ENCODE measurements at regions not wholly inside any gene's neighbourhood (a gene's known extent, or its start where the extent isn't known, plus 50 kb on each side); places are given as distances from the start of the nearest gene placed in this dataset.

DNA sequence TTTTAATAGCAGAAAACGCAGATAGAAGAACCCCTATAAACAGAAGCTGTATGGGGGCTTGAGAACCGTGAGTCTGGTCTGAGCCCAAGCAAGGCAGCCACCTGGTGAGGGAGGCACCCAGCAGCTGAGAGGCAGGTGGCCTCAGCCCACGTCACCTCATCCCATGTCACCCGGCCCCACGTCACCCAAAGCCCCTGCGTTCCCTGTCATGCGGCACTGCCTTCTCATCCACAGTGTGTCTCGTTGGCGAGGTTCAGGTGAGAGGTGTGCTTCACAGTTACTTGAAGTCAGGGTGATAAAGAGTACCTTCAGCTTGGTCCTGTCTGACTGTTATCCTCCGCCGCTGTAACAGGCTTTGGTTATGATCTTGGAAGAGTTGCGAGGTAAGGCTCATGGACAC, 80.6 kb upstream of the IRX4 start:
- no peaks in the 10 kb centered on the region for H3K27me3 ChIP-seq (ENCODE audit: insufficient read depth, low read depth, low read length)
- no peaks in the 10 kb centered on the region for H3K9me3 ChIP-seq (ENCODE audit: low read length)
- H2AFZ ChIP-seq (ENCODE audit: low read depth, low read length): no peak overlapping the region
- no peak overlapping the region for H3K27ac ChIP-seq (ENCODE audit: low read length)
- no peak overlapping the region for H3K4me2 ChIP-seq (ENCODE audit: low read length)
- H4K20me1 ChIP-seq (ENCODE audit: insufficient read depth): no peaks in the 10 kb centered on the region
- H3K4me3 ChIP-seq (ENCODE audit: low read length): no peak overlapping the region
- H3F3A ChIP-seq (ENCODE audit: insufficient read depth, low read length, poor library complexity, severe bottlenecking): no peaks in the 10 kb centered on the region
- no peaks in the 10 kb centered on the region for H3K79me2 ChIP-seq (replicated peaks; ENCODE audit: insufficient read depth, low read length)
- H3K36me3 ChIP-seq (ENCODE audit: insufficient read depth, low read length): no peaks in the 10 kb centered on the region
- H3K9me2 ChIP-seq (ENCODE audit: insufficient read depth, low read length): no peaks in the 10 kb centered on the region
- TF ChIP-seq EP300 (conservative IDR thresholded peaks at IDR 0.05; ENCODE audit: poor library complexity, severe bottlenecking) (no peak), EZH2 (IDR thresholded peaks at IDR 0.05; ENCODE audit: borderline replicate concordance, insufficient read depth, low read length, poor library complexity, severe bottlenecking) (no peak), SMC3 (conservative IDR thresholded peaks at IDR 0.05; ENCODE audit: poor library complexity) (no peak), TAF1 (IDR thresholded peaks at IDR 0.05; ENCODE audit: low read depth) (no peak), POLR2AphosphoS5 (IDR thresholded peaks at IDR 0.05) (no peak), RAD21 (conservative IDR thresholded peaks at IDR 0.05) (no peak), MXI1 (conservative IDR thresholded peaks at IDR 0.05; ENCODE audit: poor library complexity, severe bottlenecking) (no peak)
- TF ChIP-seq, protein P1, sequence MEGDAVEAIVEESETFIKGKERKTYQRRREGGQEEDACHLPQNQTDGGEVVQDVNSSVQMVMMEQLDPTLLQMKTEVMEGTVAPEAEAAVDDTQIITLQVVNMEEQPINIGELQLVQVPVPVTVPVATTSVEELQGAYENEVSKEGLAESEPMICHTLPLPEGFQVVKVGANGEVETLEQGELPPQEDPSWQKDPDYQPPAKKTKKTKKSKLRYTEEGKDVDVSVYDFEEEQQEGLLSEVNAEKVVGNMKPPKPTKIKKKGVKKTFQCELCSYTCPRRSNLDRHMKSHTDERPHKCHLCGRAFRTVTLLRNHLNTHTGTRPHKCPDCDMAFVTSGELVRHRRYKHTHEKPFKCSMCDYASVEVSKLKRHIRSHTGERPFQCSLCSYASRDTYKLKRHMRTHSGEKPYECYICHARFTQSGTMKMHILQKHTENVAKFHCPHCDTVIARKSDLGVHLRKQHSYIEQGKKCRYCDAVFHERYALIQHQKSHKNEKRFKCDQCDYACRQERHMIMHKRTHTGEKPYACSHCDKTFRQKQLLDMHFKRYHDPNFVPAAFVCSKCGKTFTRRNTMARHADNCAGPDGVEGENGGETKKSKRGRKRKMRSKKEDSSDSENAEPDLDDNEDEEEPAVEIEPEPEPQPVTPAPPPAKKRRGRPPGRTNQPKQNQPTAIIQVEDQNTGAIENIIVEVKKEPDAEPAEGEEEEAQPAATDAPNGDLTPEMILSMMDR (IDR thresholded peaks at IDR 0.05; ENCODE audit: poor library complexity, severe bottlenecking): no peak
- TF ChIP-seq, protein P2, sequence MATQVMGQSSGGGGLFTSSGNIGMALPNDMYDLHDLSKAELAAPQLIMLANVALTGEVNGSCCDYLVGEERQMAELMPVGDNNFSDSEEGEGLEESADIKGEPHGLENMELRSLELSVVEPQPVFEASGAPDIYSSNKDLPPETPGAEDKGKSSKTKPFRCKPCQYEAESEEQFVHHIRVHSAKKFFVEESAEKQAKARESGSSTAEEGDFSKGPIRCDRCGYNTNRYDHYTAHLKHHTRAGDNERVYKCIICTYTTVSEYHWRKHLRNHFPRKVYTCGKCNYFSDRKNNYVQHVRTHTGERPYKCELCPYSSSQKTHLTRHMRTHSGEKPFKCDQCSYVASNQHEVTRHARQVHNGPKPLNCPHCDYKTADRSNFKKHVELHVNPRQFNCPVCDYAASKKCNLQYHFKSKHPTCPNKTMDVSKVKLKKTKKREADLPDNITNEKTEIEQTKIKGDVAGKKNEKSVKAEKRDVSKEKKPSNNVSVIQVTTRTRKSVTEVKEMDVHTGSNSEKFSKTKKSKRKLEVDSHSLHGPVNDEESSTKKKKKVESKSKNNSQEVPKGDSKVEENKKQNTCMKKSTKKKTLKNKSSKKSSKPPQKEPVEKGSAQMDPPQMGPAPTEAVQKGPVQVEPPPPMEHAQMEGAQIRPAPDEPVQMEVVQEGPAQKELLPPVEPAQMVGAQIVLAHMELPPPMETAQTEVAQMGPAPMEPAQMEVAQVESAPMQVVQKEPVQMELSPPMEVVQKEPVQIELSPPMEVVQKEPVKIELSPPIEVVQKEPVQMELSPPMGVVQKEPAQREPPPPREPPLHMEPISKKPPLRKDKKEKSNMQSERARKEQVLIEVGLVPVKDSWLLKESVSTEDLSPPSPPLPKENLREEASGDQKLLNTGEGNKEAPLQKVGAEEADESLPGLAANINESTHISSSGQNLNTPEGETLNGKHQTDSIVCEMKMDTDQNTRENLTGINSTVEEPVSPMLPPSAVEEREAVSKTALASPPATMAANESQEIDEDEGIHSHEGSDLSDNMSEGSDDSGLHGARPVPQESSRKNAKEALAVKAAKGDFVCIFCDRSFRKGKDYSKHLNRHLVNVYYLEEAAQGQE (IDR thresholded peaks at IDR 0.05; ENCODE audit: borderline replicate concordance): no peak
- H3K9ac ChIP-seq (ENCODE audit: low read length): no peak overlapping the region

DNA sequence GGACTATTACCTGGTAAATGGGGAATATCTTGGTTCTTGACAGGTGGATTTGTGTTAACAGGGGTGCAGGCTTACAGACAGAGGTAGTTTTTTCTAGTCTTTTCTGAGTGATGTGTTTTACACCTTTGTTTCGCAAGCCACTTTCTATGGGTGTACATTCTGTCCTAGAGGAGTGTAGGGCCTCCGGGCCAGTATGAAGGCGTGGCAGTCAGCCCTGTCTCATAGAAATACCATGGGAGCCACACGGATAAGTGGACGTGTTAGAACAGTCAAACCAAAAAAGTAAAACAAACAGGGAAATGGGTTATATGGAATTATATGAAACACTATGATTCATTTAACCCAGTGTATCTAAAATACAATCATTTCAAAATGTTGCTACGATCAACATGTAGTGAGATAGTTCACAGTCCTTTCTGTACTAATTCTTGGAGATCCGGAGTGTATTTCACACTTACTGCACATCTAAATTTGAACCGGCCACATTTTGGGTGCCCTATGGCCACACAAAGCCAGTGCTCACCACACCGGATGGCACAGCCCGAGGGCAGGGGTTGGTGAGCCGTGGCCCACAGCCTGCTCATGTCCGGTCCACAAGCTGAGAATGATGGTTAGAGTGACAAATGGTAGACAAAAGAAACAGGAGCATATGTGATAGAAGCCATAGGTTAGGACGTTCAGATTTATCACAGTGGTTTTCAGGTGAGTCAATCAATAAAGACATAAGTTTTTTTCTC, 80.1 kb upstream of the IRX4 start:
- no peaks in the 10 kb centered on the region for H3K79me2 ChIP-seq (replicated peaks; ENCODE audit: insufficient read depth, low read length)
- H3K9me3 ChIP-seq (ENCODE audit: low read length): no peaks in the 10 kb centered on the region
- H3K9me2 ChIP-seq (ENCODE audit: insufficient read depth, low read length): no peaks in the 10 kb centered on the region
- no peaks in the 10 kb centered on the region for H3F3A ChIP-seq (ENCODE audit: insufficient read depth, low read length, poor library complexity, severe bottlenecking)
- TF ChIP-seq, protein P2 (IDR thresholded peaks at IDR 0.05; ENCODE audit: borderline replicate concordance): no peak
- TF ChIP-seq, protein P1 (IDR thresholded peaks at IDR 0.05; ENCODE audit: poor library complexity, severe bottlenecking): no peak
- TF ChIP-seq POLR2AphosphoS5 (IDR thresholded peaks at IDR 0.05) (no peak), TAF1 (IDR thresholded peaks at IDR 0.05; ENCODE audit: low read depth) (no peak), MXI1 (conservative IDR thresholded peaks at IDR 0.05; ENCODE audit: poor library complexity, severe bottlenecking) (no peak), EP300 (conservative IDR thresholded peaks at IDR 0.05; ENCODE audit: poor library complexity, severe bottlenecking) (no peak), RAD21 (conservative IDR thresholded peaks at IDR 0.05) (no peak), SMC3 (conservative IDR thresholded peaks at IDR 0.05; ENCODE audit: poor library complexity) (no peak), EZH2 (IDR thresholded peaks at IDR 0.05; ENCODE audit: borderline replicate concordance, insufficient read depth, low read length, poor library complexity, severe bottlenecking) (no peak)
- H4K20me1 ChIP-seq (ENCODE audit: insufficient read depth): no peaks in the 10 kb centered on the region
- H3K27ac ChIP-seq (ENCODE audit: low read length): no peak overlapping the region
- H3K4me3 ChIP-seq (ENCODE audit: low read length): no peak overlapping the region
- H3K27me3 ChIP-seq (ENCODE audit: insufficient read depth, low read depth, low read length): no peaks in the 10 kb centered on the region
- no peak overlapping the region for H3K4me2 ChIP-seq (ENCODE audit: low read length)
- H3K9ac ChIP-seq (ENCODE audit: low read length): no peak overlapping the region
- H3K36me3 ChIP-seq (ENCODE audit: insufficient read depth, low read length): no peaks in the 10 kb centered on the region
- no peak overlapping the region for H2AFZ ChIP-seq (ENCODE audit: low read depth, low read length)

Data from neural cell (in vitro differentiated cells).